T-helper 2 cell treated with Interferon-gamma antibody and Interleukin-4, amounts not matched to agents 5 μg/mL and 100 μg/mL, for 36 hours (primary cell): ENCODE measurements at regions not wholly inside any gene's neighbourhood (a gene's known extent, or its start where the extent isn't known, plus 50 kb on each side); places are given as distances from the start of the nearest gene placed in this dataset.
"Not testable (repeated sequence)": the region's sequence is repeated elsewhere in the genome, so short reads cannot be mapped to it uniquely, and the experiment has no call there.

Experiments used
- DNase-seq: peaks from one replicate; pipeline ENCODE4 v3.0.0; 2021; ENCODE audit warnings: low spot score
- H3K27ac Mint-ChIP-seq: one replicate; pipeline ENCODE4 v1.8.0; 2021; ENCODE audit warnings: mild to moderate bottlenecking, mixed read lengths
- H3K27me3 Mint-ChIP-seq: one replicate; pipeline ENCODE4 v1.8.0; 2021; ENCODE audit warnings: low read depth, mixed read lengths
- H3K36me3 Mint-ChIP-seq: one replicate; pipeline ENCODE4 v1.8.0; 2021; ENCODE audit warnings: low read depth, mixed read lengths
- H3K4me1 Mint-ChIP-seq: one replicate; pipeline ENCODE4 v1.8.0; 2021; ENCODE audit warnings: low read depth, mixed read lengths
- H3K4me3 Mint-ChIP-seq: one replicate; pipeline ENCODE4 v1.8.0; 2022; ENCODE audit warnings: mild to moderate bottlenecking, moderate library complexity, mixed read lengths
- H3K9me3 Mint-ChIP-seq: one replicate; pipeline ENCODE4 v1.8.0; 2021; ENCODE audit warnings: mixed read lengths

- H3K27me3 Mint-ChIP-seq, DNase-seq: not testable (repeated sequence)
Measured at GRCh38 chr9:42239445-42240260, 56.2 kb downstream of the SPATA31A6 start.

DNA sequence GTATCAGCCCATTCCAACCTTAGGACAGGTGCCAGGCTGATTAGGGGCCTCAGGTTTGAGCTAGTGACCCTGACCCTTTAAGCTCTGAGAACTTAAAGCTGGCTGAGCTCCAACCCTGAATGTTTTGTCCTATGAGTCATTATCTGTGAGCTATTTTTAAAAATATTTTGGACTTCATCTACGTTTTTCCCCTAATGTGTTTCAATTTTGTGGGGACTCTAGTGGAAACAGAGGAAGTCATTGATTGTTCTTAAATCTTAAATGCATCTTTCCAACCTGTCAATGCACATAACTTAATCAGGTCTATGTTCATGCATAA, 56.8 kb downstream of the SPATA31A6 start:
- H3K4me3 Mint-ChIP-seq, H3K27ac Mint-ChIP-seq, H3K9me3 Mint-ChIP-seq, H3K4me1 Mint-ChIP-seq, DNase-seq, H3K36me3 Mint-ChIP-seq, H3K27me3 Mint-ChIP-seq: not testable (repeated sequence)

More at GRCh38 chr9:42239445-42240260, 56.2 kb downstream of the SPATA31A6 start:
- not testable (repeated sequence) for H3K9me3 Mint-ChIP-seq, H3K4me3 Mint-ChIP-seq, H3K4me1 Mint-ChIP-seq, H3K27ac Mint-ChIP-seq, H3K36me3 Mint-ChIP-seq

GRCh38 chr9:42243211-42243610, 59.8 kb downstream of the SPATA31A6 start:
- H3K4me1 Mint-ChIP-seq, DNase-seq, H3K27ac Mint-ChIP-seq, H3K4me3 Mint-ChIP-seq, H3K27me3 Mint-ChIP-seq, H3K9me3 Mint-ChIP-seq, H3K36me3 Mint-ChIP-seq: not testable (repeated sequence)

DNA sequence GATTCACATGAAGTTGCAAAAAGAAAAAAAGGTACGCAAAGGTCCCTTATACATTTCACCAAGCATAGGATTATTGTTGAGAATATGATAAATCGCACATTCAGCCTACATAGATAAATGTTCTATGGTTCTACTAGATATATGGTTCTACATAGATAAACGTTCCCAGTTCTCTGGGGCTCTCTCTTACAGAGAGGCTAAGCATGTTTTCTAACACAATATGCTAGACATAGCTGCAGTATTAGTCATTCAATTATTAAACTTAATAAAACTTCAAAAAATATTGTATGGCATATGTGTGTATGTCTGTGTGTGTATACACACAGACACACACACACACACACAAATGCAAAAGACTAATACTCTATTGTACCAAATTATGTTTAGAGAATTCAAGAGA, 60.4 kb downstream of the SPATA31A6 start:
- DNase-seq, H3K9me3 Mint-ChIP-seq, H3K27me3 Mint-ChIP-seq, H3K4me1 Mint-ChIP-seq, H3K27ac Mint-ChIP-seq, H3K36me3 Mint-ChIP-seq, H3K4me3 Mint-ChIP-seq: not testable (repeated sequence)

DNA sequence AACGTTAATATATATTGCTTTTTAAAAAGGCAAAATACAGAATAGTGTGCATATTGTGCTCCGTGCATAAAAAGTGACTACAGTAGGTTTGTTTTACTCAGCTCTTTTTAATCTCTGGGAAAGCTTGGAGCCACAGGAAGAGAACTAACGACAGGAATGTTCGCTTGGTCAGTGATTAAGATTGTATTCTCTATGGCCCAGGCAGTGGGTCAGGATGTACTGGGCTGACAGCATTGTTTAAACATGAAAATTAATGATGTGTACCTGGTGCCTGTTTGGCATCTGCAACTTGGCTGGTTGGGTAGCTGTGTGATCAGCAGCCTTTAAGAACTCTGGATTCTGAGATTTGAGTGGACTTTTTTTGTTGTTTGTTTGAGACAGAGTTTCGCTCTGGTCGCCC, 85.3 kb downstream of the SPATA31A6 start:
- not testable (repeated sequence) for H3K4me3 Mint-ChIP-seq, H3K27ac Mint-ChIP-seq, H3K27me3 Mint-ChIP-seq, H3K4me1 Mint-ChIP-seq, H3K36me3 Mint-ChIP-seq, H3K9me3 Mint-ChIP-seq, DNase-seq

- not testable (repeated sequence) for H3K27ac Mint-ChIP-seq, DNase-seq, H3K9me3 Mint-ChIP-seq, H3K4me1 Mint-ChIP-seq, H3K36me3 Mint-ChIP-seq, H3K27me3 Mint-ChIP-seq, H3K4me3 Mint-ChIP-seq
Measured at GRCh38 chr9:42269171-42269570, 85.7 kb downstream of the SPATA31A6 start.

- not testable (repeated sequence) for H3K27me3 Mint-ChIP-seq, H3K4me1 Mint-ChIP-seq, H3K36me3 Mint-ChIP-seq
Measured at GRCh38 chr9:42273191-42273590, 89.7 kb downstream of the SPATA31A6 start.

GRCh38 chr9:42275141-42275540, 91.7 kb downstream of the SPATA31A6 start:
- H3K36me3 Mint-ChIP-seq = no peaks in the 10 kb centered on the region
- no peaks in the 10 kb centered on the region for H3K9me3 Mint-ChIP-seq
- H3K27me3 Mint-ChIP-seq = no peaks in the 10 kb centered on the region
- H3K4me1 Mint-ChIP-seq = no peaks in the 10 kb centered on the region
- no peak overlapping the region for H3K4me3 Mint-ChIP-seq
- H3K27ac Mint-ChIP-seq = no peak overlapping the region
- DNase-seq = no peak

More at GRCh38 chr9:42273191-42273590, 89.7 kb downstream of the SPATA31A6 start:
- H3K4me3 Mint-ChIP-seq, DNase-seq, H3K27ac Mint-ChIP-seq, H3K9me3 Mint-ChIP-seq: not testable (repeated sequence)

- H3K36me3 Mint-ChIP-seq, H3K4me3 Mint-ChIP-seq, H3K27me3 Mint-ChIP-seq: not testable (repeated sequence)
Measured at GRCh38 chr9:42282531-42283178, 99.2 kb downstream of the SPATA31A6 start.

GRCh38 chr9:42283179-42283543, 99.7 kb downstream of the SPATA31A6 start:
- H3K9me3 Mint-ChIP-seq, H3K4me3 Mint-ChIP-seq, H3K36me3 Mint-ChIP-seq, H3K4me1 Mint-ChIP-seq, DNase-seq, H3K27ac Mint-ChIP-seq, H3K27me3 Mint-ChIP-seq: not testable (repeated sequence)

More at GRCh38 chr9:42282531-42283178, 99.2 kb downstream of the SPATA31A6 start:
- not testable (repeated sequence) for H3K9me3 Mint-ChIP-seq, H3K4me1 Mint-ChIP-seq, H3K27ac Mint-ChIP-seq, DNase-seq

DNA sequence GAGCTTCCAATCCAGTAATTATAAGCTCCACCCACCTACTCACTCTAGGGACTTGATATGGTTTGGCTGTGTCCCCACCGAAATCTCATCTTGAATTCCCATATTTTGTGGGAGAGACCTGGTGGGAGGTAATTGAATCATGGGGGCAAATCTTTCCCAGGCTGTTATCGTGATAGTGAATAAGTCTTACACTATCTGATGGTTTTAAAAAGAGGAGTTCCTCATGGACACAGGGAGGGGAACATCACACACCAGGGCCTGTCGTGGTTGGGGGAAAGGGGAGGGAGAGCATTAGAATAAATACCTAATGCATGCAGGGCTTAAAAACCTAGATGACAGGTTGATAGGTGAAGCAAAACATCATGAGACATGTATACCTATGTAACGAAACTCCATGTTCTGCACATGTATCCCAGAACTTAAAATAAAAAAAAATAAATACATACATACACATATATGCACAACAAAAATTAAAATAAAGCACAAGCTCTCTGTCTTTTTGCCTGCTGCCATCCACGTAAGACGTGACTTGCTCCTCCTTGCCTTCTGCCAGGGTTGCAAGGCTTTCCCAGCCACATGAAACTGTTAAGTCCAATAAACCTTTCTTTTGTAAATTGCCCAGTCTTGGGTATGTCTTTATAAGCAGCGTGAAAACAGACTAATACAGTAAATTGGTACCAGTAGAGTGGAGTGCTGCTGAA, 102.8 kb downstream of the SPATA31A6 start:
- H3K27me3 Mint-ChIP-seq, H3K9me3 Mint-ChIP-seq, H3K36me3 Mint-ChIP-seq, H3K4me3 Mint-ChIP-seq, H3K4me1 Mint-ChIP-seq, DNase-seq, H3K27ac Mint-ChIP-seq: not testable (repeated sequence)

DNA sequence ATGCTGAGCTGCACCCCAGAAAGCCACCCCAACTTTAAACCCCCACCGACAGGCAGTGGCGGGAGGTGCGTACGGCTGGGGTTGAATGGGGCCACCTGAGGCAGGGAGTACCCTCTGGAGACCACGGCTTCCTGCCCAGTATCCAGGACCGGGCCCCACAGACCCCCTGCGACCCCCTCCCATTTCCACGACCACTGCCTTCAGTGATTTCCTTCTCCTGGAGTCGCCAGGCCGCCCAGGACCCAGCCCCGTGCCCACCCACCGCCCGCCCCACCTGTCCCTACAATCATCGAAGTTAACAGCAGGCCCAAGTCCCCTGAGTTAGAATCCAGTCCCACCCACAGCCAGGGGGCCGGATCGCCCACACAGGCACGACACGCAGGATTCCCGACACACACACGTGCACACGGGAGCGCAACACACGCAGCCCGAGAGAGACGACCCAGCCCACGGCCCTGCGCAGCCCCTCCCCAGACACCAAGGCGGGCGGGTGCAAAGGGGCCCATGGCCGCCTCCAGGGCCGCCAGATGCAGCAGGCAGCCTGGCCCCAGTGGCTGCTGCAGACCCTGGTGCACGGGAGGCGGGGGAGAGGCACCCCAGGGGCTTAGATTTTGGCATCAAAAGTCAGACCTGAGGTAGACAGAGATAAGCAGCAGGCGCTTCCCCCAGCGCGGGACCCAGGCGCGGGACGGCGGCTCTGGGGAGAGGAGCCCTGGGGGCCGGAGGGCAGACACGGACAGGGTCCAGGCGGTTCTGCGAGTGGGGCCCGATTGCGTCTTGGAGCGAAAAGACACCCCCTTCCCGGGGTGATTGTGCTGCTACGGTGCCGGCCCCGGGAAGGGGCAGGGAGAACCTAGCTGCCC, 104.8 kb downstream of the SPATA31A6 start:
- H3K9me3 Mint-ChIP-seq, H3K36me3 Mint-ChIP-seq, H3K27me3 Mint-ChIP-seq, H3K4me1 Mint-ChIP-seq, DNase-seq, H3K27ac Mint-ChIP-seq, H3K4me3 Mint-ChIP-seq: not testable (repeated sequence)

- H3K27me3 Mint-ChIP-seq, H3K36me3 Mint-ChIP-seq, H3K9me3 Mint-ChIP-seq, H3K4me1 Mint-ChIP-seq, H3K27ac Mint-ChIP-seq, DNase-seq, H3K4me3 Mint-ChIP-seq: not testable (repeated sequence)
Measured at GRCh38 chr9:42288865-42289229, 105.4 kb downstream of the SPATA31A6 start.

- H3K4me1 Mint-ChIP-seq, DNase-seq, H3K9me3 Mint-ChIP-seq, H3K4me3 Mint-ChIP-seq, H3K27me3 Mint-ChIP-seq, H3K27ac Mint-ChIP-seq, H3K36me3 Mint-ChIP-seq: not testable (repeated sequence)
Measured at GRCh38 chr9:42300124-42300523, 116.7 kb downstream of the SPATA31A6 start.
